ENCODE measurements at regions not wholly inside any gene's neighbourhood (a gene's known extent, or its start where the extent isn't known, plus 50 kb on each side); places are given as distances from the start of the nearest gene placed in this dataset.

- TF ChIP-seq CEBPB (IDR thresholded peaks at IDR 0.05) (no peak), EP300 (IDR thresholded peaks at IDR 0.05; ENCODE audit: borderline replicate concordance) (no peak), TAF1 (IDR thresholded peaks at IDR 0.05; ENCODE audit: low read depth) (no peak), RAD21 (IDR thresholded peaks at IDR 0.05; ENCODE audit: low read depth) (no peak), REST (IDR thresholded peaks at IDR 0.05; ENCODE audit: low read depth) (no peak), MAX (IDR thresholded peaks at IDR 0.05) (no peak), FOXM1 (IDR thresholded peaks at IDR 0.05; ENCODE audit: borderline replicate concordance, low read depth) (no peak), TCF12 (IDR thresholded peaks at IDR 0.05; ENCODE audit: low read depth) (no peak), CREB1 (IDR thresholded peaks at IDR 0.05; ENCODE audit: low read depth) (no peak)
These were observed 339.0 kb downstream of the TPBG start for GRCh38 chr6:82702574-82702973.
